Activated CD4-positive, alpha-beta T cell treated with anti-CD3 and anti-CD28 coated beads for 24 hours (primary cell): ENCODE measurements at regions not wholly inside any gene's neighbourhood (a gene's known extent, or its start where the extent isn't known, plus 50 kb on each side); places are given as distances from the start of the nearest gene placed in this dataset.

Source experiments
- DNase-seq, 2 donors: peaks; one replicate each; pipeline ENCODE4 v3.0.0-alpha.2; 2020; ENCODE audit warnings: low read depth in 2 of 2

- DNase-seq = no peak
Measured at GRCh38 chr9:93829271-93830011, 125.7 kb downstream of the BARX1 start.

- DNase-seq = no peak
Measured at GRCh38 chr9:93828331-93829097, 126.6 kb downstream of the BARX1 start.

- peak; percentile 13 to 28 for DNase-seq
Measured at GRCh38 chr9:93827545-93828330, 127.4 kb downstream of the BARX1 start.

- no peak for DNase-seq
Measured at GRCh38 chr9:93826905-93827544, 128.1 kb downstream of the BARX1 start.

- peak; percentile 19 to 34 for DNase-seq
Measured at GRCh38 chr9:93826209-93826608, 128.9 kb downstream of the BARX1 start.

- DNase-seq = no peak
Measured at GRCh38 chr9:93825348-93826115, 129.6 kb downstream of the BARX1 start.

GRCh38 chr9:93824386-93825294, 130.5 kb downstream of the BARX1 start:
- DNase-seq = no peak

GRCh38 chr9:93823245-93824072, 131.7 kb downstream of the BARX1 start:
- DNase-seq = no peak

GRCh38 chr9:93822229-93822628, 132.9 kb downstream of the BARX1 start:
- no peak for DNase-seq

GRCh38 chr9:93821307-93821703, 133.8 kb downstream of the BARX1 start:
- no peak for DNase-seq

- no peak for DNase-seq
Measured at GRCh38 chr9:93820667-93821306, 134.4 kb downstream of the BARX1 start.

GRCh38 chr9:93819905-93820304, 135.2 kb downstream of the BARX1 start:
- no peak for DNase-seq

GRCh38 chr9:93818827-93819472, 136.2 kb downstream of the BARX1 start:
- no peak for DNase-seq

GRCh38 chr9:93818237-93818636, 136.9 kb downstream of the BARX1 start:
- DNase-seq = no peak

GRCh38 chr9:93815677-93816076, 139.5 kb downstream of the BARX1 start:
- no peak for DNase-seq

GRCh38 chr9:93815135-93815534, 140.0 kb downstream of the BARX1 start:
- no peak for DNase-seq

GRCh38 chr9:93814077-93814956, 140.8 kb downstream of the BARX1 start:
- DNase-seq = no peak
